GM21737 (cell line): ENCODE measurements at regions not wholly inside any gene's neighbourhood (a gene's known extent, or its start where the extent isn't known, plus 50 kb on each side); places are given as distances from the start of the nearest gene placed in this dataset.

ENCODE experiments used
- ATAC-seq: cut with Tn5 transposase; IDR thresholded peaks from one replicate; pipeline ENCODE4 v1.9.1; 2021; ENCODE audit warnings: mild to moderate bottlenecking, moderate library complexity; ENCODE audit not compliant: unreplicated experiment

DNA sequence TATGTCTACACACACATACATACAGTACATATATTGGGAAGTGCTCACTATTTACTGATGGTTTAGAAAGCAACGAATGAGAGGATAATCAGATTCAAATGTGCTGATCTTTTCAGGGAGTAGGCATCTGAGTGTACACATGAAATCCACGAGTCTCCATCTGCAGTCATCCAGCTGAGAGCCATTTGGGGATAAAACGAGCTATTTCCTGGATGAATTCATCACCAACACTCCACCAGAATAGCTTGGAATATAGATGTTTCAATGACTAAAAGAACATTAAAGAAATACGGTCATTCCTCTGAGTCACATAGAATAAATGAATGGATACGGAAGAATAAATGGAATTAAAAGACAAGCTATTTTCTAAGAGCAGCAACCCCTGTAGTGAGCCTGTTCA lies 721.6 kb upstream of the ARGLU1 start:
- ATAC-seq = no peak

- ATAC-seq = no peak
Measured at GRCh38 chr13:107284173-107284572, 716.2 kb upstream of the ARGLU1 start.

DNA sequence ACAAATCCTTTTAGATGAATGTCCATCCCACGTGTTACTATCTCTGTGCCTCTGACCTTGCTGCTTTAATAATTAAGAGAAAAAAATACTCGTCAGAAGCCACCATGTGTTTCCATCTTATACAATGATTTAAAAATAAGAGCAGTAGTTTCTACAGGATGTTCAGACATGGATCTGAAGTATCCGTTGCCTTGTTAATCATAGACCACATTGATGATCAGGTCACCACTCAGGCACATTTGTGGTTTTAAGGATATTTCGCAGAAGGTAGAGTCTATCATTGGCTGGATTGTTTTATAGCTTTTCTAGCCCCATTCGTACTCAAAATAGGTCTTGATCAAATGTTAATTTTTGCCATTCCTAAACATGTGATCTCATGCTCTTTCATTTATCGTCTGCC lies 710.0 kb upstream of the ARGLU1 start:
- ATAC-seq = no peak

DNA sequence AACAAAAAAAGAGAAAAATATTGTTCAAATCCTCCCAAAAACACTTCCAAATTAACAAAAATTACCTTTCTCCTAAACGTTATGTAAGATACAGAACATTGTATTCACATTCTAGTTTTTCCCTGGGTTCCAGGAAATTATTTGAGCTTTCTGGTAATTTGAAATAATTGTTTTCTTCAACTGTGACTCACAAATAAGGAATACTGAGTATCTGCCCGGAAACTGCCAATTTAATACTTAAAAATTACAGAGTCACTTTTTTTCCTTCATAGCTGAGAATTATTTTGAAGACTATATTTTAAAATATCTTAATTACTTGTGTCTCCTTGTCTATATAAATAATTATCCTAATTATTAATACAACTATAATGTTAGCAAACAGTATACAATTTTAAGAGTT lies 709.0 kb upstream of the ARGLU1 start:
- no peak for ATAC-seq

DNA sequence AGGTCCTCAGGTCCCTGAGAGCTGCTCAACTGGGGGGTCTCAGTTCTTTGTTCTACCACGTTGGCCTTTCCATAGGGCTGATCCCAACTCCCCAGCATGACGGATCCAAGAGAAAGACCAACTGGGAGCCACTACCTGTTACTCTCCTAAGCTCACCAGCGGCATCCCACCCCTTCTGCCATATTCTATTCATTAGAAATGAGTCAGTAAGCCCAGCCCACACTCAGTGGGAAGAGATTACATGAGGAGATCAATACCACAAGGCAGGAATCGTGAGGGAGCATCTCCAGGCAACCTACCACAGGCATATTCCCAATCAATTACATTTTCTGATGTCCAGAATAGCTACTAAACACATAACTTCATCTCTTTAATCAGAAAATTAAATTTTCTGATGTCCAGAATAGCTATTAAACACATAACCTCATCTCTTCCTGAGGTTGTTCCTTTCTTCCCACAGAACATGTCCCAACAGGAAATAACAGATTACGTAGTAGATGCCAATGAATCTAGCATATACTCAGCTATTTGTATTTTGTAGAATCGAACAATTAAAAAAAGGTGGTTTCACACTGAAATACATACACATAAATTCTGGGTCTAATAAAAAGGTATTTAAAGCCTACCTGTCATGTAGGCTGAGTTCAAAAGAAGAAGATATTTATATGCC lies 708.1 kb upstream of the ARGLU1 start:
- ATAC-seq = no peak

DNA sequence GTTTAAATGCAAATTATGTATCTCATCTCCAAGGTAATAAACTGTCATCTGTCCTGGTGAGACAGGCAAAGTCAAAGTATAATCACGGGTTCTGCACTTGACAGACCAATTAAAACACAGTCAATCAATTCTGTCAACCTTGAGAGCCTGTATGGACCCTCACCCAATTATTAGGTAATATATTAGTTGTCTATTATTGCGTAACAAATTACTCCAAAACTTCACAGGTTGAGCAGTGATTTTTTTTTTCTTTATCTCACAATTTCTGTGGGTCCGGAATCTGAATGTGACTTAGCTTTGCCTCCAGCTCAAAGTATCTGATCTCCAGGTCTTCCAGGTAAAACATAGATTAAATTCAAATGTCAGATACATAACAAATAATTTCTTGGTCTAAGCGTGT lies 707.4 kb upstream of the ARGLU1 start:
- no peak for ATAC-seq

GRCh38 chr13:107271227-107271626 lies 703.3 kb upstream of the ARGLU1 start:
- ATAC-seq = no peak

- no peak for ATAC-seq
Measured at GRCh38 chr13:107266657-107267056, 698.7 kb upstream of the ARGLU1 start.

DNA sequence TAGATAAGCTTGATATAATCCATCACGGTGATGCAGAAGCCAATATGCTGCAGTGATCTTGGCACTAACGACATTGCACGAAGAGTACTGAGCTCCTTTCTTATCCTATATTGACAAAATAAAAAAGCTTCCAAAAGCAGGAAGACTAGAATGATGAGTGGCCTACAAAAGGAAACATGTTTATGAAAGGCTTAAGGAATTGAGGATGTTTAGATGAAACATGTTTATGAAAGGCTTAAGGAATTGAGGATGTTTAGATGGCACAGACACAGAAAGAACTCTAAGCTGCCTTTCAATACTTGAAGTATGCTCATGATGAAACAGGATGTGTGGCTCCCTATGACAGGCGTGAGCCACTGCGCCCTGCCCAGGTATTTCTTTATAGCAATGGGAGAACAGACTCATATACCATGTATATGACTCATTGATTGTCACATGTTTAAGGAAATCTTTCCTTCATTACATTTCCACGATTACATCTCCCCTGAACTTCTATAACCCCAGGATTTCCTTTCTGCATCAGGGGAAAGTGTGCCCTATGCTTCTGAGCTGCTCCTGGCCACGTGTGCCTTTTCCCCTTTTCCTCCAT lies 690.8 kb upstream of the ARGLU1 start:
- ATAC-seq = no peak

DNA sequence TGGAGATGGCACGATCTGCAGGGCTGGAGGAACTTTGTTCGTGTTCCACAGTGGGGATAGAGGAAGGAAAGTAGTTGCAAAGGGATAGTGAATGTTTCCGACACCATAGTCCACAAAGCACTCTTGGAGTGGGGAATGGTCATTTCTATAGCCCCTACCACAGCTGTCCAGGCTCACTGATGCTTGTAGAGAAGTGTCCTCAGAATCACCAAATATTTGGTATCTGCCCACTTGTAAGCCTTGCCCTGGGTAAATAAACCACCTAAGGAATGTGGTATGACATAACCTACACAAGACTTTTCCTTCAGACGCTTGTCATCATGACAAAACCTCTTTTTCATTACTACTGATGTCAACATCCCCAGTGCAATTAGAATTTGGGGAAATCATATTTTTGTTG lies 686.5 kb upstream of the ARGLU1 start:
- ATAC-seq = no peak

- no peak for ATAC-seq
Measured at GRCh38 chr13:107252428-107252827, 684.5 kb upstream of the ARGLU1 start.

DNA sequence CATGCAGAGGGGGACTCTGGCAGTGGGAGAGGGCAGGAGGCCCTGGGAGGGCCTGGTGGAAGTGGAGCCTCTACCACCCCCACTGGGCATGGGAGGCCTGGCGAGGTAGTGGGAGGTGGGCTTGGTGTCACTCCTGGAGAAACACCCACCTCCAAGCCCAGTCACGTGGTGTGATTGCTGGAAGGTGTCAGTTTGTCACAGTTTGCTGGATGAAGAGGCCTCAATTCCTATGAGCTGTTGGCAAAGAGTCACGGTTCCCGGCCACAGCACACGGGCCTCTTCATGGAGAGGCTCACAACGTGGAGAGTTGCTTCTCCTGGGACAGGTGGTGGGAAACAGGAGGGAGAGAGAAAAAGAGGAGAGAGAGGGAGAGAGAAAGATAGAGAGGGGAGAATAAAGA lies 684.1 kb upstream of the ARGLU1 start:
- no peak for ATAC-seq

GRCh38 chr13:107251341-107251740 lies 683.4 kb upstream of the ARGLU1 start:
- no peak for ATAC-seq

DNA sequence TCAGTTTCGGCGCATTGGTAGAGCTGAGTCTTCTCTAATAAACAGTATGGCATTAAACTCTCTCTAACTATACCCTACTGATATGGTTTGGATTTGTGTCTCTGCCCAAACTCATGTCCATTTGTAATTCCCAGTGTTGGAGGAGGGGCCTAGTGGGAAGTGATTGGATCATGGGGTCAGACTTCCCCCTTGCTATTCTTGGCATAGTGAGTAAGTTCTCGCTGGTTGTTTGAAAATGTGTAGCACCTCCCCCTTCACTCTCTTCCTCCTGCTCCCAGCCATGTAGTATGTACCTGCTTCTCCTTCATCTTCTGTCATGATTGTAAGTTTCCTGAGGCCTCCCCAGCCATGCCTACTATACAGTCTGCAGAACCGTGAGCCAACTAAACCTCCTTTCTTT lies 682.7 kb upstream of the ARGLU1 start:
- ATAC-seq = no peak

DNA sequence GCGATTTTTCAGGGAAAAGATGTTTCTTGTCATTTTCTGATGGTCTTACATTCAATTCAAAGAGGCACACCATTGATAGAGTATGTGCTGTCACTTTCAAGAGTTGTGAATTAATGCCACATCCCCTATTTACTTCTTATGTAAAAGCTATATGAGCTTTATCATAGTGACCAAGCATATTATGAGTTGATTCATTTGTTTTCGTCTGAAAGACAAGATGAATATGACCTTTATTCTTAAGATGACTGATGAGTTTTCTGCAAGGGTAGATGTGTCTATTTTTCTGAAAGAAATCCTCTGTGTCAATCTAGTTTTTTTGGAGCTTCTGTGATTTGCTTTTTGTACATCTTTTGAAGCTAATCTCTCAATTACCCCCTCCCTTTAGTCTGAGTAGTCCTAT lies 676.3 kb upstream of the ARGLU1 start:
- no peak for ATAC-seq

DNA sequence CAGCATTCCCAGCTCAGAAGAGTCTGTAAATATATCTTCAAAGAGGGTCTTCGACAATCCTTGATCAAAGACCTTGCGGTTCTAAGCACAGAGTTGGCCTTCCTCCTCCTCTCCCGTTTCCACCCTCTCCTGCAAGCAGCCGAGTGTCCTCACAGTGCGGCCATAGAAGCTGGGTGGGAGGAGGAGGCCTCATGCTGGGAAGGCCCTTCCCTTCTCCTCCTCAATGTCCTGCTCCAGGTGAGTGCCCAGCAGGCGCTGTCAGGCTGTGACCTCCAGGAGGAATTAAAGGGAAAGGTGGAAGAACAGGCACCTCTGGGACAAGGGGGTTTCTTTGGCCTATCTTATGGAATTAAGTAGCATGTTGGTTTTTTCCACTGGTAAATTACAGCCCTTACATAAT lies 674.2 kb upstream of the ARGLU1 start:
- no peak for ATAC-seq

DNA sequence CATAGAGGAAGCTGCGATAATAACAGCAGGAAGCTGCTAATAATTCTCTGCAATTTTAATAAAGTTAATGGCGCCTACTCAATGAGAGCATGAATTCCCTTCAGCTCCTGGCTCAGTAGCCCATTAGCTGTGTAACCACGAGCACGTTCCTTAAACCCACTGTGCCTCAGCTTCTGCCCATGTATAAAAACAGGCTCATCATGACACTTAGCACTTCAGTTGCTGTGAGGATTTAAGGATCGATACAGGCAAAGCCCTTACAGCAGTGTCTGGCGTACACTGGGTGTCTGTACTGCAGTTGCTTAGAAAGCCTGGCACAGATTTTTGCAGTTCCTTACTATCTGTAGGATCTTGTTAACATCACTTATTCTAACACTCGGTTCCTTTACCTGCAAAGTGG lies 673.4 kb upstream of the ARGLU1 start:
- ATAC-seq = no peak

GRCh38 chr13:107239213-107239612 lies 671.3 kb upstream of the ARGLU1 start:
- ATAC-seq = no peak

DNA sequence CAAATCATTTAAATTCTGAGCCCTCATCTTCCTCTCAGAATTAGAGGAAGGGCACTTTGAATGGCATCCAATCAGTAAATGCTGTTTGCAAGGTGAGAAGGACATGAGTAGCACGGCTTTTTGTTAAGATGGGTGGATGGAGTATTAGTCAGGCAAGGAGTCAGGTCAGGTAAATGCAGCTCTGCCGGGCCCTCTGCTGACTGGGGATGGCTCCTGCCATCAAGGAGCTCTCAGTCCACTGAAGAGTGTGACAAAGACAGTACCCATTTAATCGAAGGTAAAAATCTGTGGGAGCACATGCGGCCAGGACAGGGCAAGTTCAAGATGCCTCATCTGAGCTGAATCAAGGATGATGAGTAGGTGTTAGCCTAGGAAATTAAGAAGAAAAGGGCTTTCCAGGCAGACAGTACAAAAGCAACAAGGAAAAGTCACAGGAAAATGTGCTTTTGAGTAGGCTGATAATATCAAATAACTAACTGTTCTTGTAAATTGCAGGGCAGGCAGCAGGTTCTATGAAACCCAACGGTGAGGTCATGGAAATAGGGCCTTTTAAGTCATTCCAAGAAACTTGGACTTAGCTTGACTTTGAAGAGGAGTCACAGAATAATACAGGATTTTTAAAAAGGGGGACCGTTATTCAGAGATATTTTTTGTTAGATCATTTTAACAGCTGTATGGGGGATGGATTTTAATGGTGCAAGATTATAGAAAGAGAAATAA lies 670.5 kb upstream of the ARGLU1 start:
- no peak for ATAC-seq

- ATAC-seq = no peak
Measured at GRCh38 chr13:107234319-107235073, 666.6 kb upstream of the ARGLU1 start.

- no peak for ATAC-seq
Measured at GRCh38 chr13:107233541-107233940, 665.6 kb upstream of the ARGLU1 start.

DNA sequence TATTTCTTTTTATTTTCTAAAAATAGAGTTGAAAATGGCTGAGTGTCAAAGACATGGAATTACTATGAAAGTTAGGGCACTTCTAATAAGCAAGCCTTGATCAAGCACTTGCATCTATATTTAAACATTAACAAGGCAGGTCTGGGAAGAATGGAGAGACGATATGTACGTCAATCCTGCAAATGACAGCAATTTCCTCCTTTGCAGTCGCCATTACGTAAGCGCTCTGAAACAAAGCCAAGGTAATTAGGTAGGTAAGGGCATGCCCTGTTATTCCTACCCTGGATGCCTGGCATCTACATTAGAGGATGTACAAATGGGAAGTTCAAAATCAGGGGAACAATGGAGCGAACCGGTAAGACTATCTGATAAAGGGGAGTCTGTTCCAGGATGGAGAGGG lies 664.0 kb upstream of the ARGLU1 start:
- no peak for ATAC-seq
